ENCODE measurements at regions not wholly inside any gene's neighbourhood (a gene's known extent, or its start where the extent isn't known, plus 50 kb on each side); places are given as distances from the start of the nearest gene placed in this dataset.

- CTCF ChIA-PET, result no interaction called here
- Mint-ChIP-seq H3K4me1 (no peaks in the 10 kb centered on the region), H3K9me3 (ENCODE audit: insufficient read depth) (no peaks in the 10 kb centered on the region), H3K4me3 (no peak overlapping the region), H3K27ac (no peak overlapping the region), H3K27me3 (no peaks in the 10 kb centered on the region)
- no peak for TF ChIP-seq CTCF (IDR thresholded peaks at IDR 0.05)
- no peak for TF ChIP-seq EZH2 (IDR thresholded peaks at IDR 0.05; ENCODE audit: borderline replicate concordance, insufficient read depth, low read depth, low read length, poor library complexity, severe bottlenecking)
- Histone ChIP-seq H3K9ac (ENCODE audit: low read length) (no peak overlapping the region), H3K27me3 (replicated peaks in 1 of 4; ENCODE audit: control extremely low read depth in 1 of 4, control insufficient read depth in 3 of 4, insufficient read depth in 4 of 4, low read length in 3 of 4) (no peaks in the 10 kb centered on the region), H2AFZ (ENCODE audit: insufficient read depth, low read depth, low read length, poor library complexity, severe bottlenecking) (no peak overlapping the region), H3K4me1 (ENCODE audit: control insufficient read depth in 2 of 2, insufficient read depth in 2 of 2, low read length in 2 of 2) (no peaks in the 10 kb centered on the region), H3K4me2 (replicated peaks; ENCODE audit: low read depth, low read length, poor library complexity, severe bottlenecking) (no peak overlapping the region), H3K9me3 (ENCODE audit: control extremely low read depth in 1 of 3, control insufficient read depth in 2 of 3, insufficient read depth in 1 of 3, low read length in 2 of 3) (no peaks in the 10 kb centered on the region), H3K36me3 (replicated peaks in 1 of 2; ENCODE audit: control extremely low read depth in 1 of 2, control insufficient read depth in 1 of 2, extremely low read depth in 1 of 2, insufficient read depth in 2 of 2, low read length in 1 of 2) (no peaks in the 10 kb centered on the region), H3K79me2 (ENCODE audit: control insufficient read depth, insufficient read depth, low read length) (no peaks in the 10 kb centered on the region), H4K20me1 (ENCODE audit: control insufficient read depth, insufficient read depth, low read length, poor library complexity, severe bottlenecking) (no peaks in the 10 kb centered on the region), H3K27ac (ENCODE audit: low read length in 2 of 2) (no peak overlapping the region), H3K4me3 (ENCODE audit: control extremely low read depth in 1 of 5, extremely low read depth in 1 of 5, insufficient read depth in 1 of 5, low read depth in 2 of 5, low read length in 4 of 5) (no peak overlapping the region)
- intact Hi-C loops (cut with micrococcal nuclease), result no loop called here
- no peak for ATAC-seq (ENCODE audit: low read depth)
- no CpG with 5 or more reads among the region's 3 CpGs for WGBS (ENCODE audit: insufficient coverage)
- POLR2A ChIA-PET, result no interaction called here
- no peak for DNase-seq
Observed at GRCh38 chrX:3521396-3521795, 174.9 kb upstream of the MXRA5 start.

DNA sequence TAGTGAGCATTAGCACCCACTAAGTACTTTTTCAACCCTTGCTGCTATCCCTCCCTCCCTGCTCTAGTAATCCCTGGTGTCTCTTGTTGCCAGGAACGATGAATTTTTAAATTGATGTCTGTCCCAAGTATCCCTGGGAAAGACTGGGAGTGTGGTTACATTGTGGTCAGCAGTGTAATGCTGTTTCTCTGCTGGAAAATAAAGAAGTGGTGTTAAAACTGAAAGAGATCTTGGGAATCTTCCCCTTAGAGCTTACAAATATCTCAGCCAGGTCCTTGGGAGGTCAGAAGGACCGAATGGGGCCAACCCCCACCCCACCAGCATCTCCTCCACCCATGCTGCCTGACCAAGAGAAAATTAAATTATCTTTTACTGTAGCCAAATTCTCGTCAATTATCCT, 174.5 kb upstream of the MXRA5 start:
- no peaks in the 10 kb centered on the region for H3K4me1 ChIP-seq (ENCODE audit: control insufficient read depth in 2 of 2, insufficient read depth in 2 of 2, low read length in 2 of 2)
- no peaks in the 10 kb centered on the region for H3K9me3 ChIP-seq (ENCODE audit: control extremely low read depth in 1 of 3, control insufficient read depth in 2 of 3, insufficient read depth in 1 of 3, low read length in 2 of 3)
- Mint-ChIP-seq H3K4me3 (no peak overlapping the region), H3K4me1 (no peaks in the 10 kb centered on the region), H3K9me3 (ENCODE audit: insufficient read depth) (no peaks in the 10 kb centered on the region), H3K27ac (no peak overlapping the region), H3K27me3 (no peaks in the 10 kb centered on the region)
- H3K4me3 ChIP-seq (ENCODE audit: control extremely low read depth in 1 of 5, extremely low read depth in 1 of 5, insufficient read depth in 1 of 5, low read depth in 2 of 5, low read length in 4 of 5), result no peak overlapping the region
- H3K36me3 ChIP-seq (replicated peaks in 1 of 2; ENCODE audit: control extremely low read depth in 1 of 2, control insufficient read depth in 1 of 2, extremely low read depth in 1 of 2, insufficient read depth in 2 of 2, low read length in 1 of 2), result no peaks in the 10 kb centered on the region
- H3K4me2 ChIP-seq (replicated peaks; ENCODE audit: low read depth, low read length, poor library complexity, severe bottlenecking), result no peak overlapping the region
- no peak overlapping the region for H3K9ac ChIP-seq (ENCODE audit: low read length)
- H3K79me2 ChIP-seq (ENCODE audit: control insufficient read depth, insufficient read depth, low read length), result no peaks in the 10 kb centered on the region
- DNase-seq (no peak), ATAC-seq (ENCODE audit: low read depth) (no peak)
- no peaks in the 10 kb centered on the region for H3K27me3 ChIP-seq (replicated peaks in 1 of 4; ENCODE audit: control extremely low read depth in 1 of 4, control insufficient read depth in 3 of 4, insufficient read depth in 4 of 4, low read length in 3 of 4)
- CTCF ChIA-PET, result no interaction called here
- H4K20me1 ChIP-seq (ENCODE audit: control insufficient read depth, insufficient read depth, low read length, poor library complexity, severe bottlenecking), result no peaks in the 10 kb centered on the region
- POLR2A ChIA-PET, result no interaction called here
- 40% methylated on average over 1 of the region's 3 CpGs for WGBS (ENCODE audit: insufficient coverage)
- intact Hi-C loops (cut with micrococcal nuclease), result no loop called here
- TF ChIP-seq CTCF (IDR thresholded peaks at IDR 0.05) (no peak), EZH2 (IDR thresholded peaks at IDR 0.05; ENCODE audit: borderline replicate concordance, insufficient read depth, low read depth, low read length, poor library complexity, severe bottlenecking) (no peak)
- no peak overlapping the region for H3K27ac ChIP-seq (ENCODE audit: low read length in 2 of 2)
- no peak overlapping the region for H2AFZ ChIP-seq (ENCODE audit: insufficient read depth, low read depth, low read length, poor library complexity, severe bottlenecking)
